Peyer's patch (tissue), 4 donors: ENCODE measurements at regions not wholly inside any gene's neighbourhood (a gene's known extent, or its start where the extent isn't known, plus 50 kb on each side); places are given as distances from the start of the nearest gene placed in this dataset.

Experiments
- POLR2A ChIP-seq, 2 donors: fragments of 450-650 bp; IDR thresholded peaks; one replicate each; pipeline ENCODE4 v1.5.1; 2017; ENCODE audit warnings: antibody characterized with exemption in 2 of 2, mild to moderate bottlenecking in 2 of 2, moderate library complexity in 2 of 2
- TF ChIP-seq, protein P1 (sequence below), 6 experiments: fragments of 450-650 bp in 4 of 6; fragments of 200-600 bp in 2 of 6; sonication (generic) in 1 of 6; IDR thresholded peaks; one replicate each; pipeline ENCODE4 v1.5.1; 2017 to 2019; ENCODE audit warnings: antibody characterized with exemption in 6 of 6, mild to moderate bottlenecking in 3 of 6, moderate library complexity in 1 of 6

DNA sequence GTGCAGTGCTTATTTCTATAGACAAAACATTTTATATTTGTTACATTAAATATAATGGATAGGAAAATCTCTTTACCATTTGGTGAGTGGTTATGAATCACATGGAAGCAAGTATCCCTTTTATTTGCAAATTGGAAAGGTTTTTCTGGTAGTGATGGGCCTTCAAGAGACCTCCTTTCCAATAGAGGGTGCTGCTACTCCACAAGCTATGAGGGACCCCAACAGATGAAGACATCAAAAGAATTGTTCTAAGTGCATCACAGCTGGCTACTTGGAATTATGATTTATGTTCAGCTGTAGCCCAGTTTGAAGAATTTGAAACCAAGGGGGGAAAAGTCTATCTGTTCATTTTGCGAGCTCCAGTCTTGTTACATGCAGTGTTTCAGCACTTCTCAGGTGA, 493.7 kb upstream of the SGCD start:
- no peak for TF ChIP-seq POLR2A (IDR thresholded peaks at IDR 0.05)
- TF ChIP-seq, protein P1, sequence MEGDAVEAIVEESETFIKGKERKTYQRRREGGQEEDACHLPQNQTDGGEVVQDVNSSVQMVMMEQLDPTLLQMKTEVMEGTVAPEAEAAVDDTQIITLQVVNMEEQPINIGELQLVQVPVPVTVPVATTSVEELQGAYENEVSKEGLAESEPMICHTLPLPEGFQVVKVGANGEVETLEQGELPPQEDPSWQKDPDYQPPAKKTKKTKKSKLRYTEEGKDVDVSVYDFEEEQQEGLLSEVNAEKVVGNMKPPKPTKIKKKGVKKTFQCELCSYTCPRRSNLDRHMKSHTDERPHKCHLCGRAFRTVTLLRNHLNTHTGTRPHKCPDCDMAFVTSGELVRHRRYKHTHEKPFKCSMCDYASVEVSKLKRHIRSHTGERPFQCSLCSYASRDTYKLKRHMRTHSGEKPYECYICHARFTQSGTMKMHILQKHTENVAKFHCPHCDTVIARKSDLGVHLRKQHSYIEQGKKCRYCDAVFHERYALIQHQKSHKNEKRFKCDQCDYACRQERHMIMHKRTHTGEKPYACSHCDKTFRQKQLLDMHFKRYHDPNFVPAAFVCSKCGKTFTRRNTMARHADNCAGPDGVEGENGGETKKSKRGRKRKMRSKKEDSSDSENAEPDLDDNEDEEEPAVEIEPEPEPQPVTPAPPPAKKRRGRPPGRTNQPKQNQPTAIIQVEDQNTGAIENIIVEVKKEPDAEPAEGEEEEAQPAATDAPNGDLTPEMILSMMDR (IDR thresholded peaks at IDR 0.05): no peak
